Medulla oblongata (tissue), 1 donor: ENCODE measurements at regions not wholly inside any gene's neighbourhood (a gene's known extent, or its start where the extent isn't known, plus 50 kb on each side); places are given as distances from the start of the nearest gene placed in this dataset.
A peak's percentile ranks its signal among the peaks of the same experiment; 100 is the strongest.

Experiments used
- DNase-seq: peaks from one replicate; pipeline ENCODE4 v3.0.0-alpha.2; 2015; ENCODE audit errors: extremely low spot score

DNA sequence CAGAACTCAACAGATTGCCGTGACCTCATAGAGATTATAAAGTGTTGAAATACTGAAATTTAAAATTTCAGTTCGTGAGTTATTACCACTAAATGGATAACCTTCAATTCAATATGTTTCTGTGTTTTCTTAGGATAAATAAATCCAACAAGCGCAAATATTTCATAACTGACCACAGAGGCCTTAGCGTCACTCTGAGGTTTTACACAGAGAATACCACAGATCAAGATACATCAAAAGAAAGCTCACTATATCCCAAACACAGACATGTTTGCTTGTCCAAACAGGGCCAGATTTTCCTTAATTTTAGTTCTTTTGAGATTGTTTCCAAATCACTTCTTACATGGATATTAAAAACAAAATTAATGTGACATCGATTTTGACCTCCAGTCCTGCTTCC lies 235.8 kb downstream of the EFNB2 start:
- DNase-seq, result no peak

DNA sequence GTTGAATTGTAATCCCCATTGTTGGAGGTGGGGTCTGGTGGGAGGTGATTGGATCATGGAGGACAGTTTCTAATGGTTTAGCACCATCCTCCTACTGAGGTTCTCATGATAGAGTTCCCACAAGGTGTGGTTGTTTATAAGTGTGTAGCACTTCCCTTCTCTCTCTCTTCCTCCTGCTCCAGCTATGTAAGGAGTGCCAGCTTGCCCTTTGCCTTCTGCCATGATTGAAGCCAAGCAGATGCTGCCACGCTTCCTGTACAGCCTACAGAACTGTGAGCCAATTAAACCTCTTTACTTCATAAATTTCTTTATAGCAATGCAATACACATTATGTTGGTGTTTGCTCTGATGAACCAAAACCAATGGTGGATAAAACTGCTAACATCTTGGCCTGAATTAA lies 238.2 kb downstream of the EFNB2 start:
- no peak for DNase-seq

DNA sequence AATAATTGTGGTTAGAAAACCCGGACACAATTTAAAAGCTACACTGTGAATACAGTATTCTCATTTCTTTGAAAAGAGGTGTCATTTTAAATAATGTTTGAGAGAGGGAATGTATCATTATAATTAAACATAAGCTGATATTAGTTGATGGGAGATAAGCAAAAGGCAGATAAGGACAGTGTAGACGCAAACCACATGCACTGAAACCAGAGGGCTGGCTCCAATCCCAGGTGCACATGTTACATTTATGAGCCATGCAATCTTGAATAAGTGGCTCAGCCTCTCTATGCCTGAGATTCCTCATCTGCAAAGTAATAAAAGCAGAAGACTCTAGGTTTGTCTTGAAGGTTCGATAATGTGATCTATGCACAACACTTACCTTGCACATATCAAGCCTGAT lies 238.7 kb downstream of the EFNB2 start:
- no peak for DNase-seq

DNA sequence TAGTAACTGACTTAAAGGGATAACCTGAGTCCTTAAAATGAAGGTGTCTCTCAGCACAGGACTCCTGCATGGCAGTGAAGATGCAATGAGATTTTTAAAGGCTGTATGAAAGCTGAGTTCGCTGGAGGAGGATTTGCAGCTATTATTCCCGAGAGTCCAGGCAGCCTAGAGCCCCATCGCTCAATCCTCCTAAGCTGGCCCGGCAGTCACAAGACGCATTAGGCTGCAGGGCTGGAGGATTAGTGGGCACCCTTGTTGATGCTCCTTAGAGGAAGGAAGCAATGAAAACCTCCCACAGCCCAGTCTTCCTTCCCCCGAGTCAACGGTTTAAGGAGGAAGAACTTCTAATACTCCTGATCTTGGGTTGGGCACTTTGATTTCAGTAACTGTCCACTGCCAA lies 239.5 kb downstream of the EFNB2 start:
- no peak for DNase-seq

DNA sequence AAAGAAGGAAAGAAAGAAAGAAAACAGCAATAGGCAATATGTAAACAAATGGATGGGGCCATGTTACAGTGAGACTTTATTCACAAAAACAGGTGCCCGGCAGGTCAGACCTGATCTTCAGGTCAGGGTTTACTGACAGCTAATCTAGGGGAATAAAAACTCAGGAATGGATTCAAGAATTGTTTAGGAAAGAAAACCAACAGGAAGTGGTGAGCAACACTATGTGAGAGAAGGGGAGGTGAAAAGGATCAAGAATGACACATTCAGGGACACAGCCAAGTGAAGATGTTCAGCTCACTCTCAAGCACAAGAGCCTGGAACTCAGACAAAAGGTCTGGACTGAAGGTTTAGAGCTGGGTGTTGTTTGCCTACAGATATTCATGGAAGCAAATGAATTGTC lies 244.5 kb downstream of the EFNB2 start:
- DNase-seq, result no peak

DNA sequence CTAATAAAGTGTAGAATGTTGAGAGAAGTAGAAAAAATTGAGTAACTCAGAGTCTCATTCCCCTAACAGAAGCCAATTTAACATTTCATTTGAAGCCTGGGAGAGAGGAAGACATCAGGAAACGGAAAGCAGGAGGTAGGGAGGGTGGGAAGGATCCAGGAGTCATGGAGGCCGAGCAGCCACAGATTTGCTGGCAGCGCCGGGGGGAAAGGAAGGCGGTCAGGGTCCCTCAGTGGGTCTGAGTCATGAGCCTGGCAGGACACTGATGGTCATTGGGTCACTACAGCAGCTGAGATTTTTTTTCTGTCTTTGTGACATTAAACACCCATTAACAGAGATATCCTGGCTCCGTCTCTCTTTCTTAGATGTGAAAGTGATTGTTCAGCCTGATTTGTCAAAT lies 248.1 kb downstream of the EFNB2 start:
- no peak for DNase-seq

DNA sequence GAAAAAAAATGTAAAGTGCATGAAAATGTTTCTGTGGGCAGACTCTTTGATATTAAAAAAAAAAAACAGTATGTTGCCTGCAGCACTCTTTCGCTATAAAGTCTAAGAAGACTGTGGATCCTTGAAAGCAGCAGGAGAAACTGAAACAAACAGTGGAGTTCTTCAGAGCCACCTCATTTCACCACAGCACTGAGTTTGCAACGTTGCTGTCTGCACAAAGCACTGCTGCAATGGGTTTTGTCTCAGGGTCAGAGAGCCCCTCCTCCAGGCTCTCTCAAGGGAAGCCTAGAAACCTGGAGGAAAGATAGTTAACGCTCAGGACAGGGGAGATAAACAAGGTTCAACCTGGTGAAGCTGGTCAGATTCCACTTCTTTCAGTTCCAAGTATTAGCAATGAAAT lies 248.7 kb downstream of the EFNB2 start:
- DNase-seq, result peak; percentile 5

DNA sequence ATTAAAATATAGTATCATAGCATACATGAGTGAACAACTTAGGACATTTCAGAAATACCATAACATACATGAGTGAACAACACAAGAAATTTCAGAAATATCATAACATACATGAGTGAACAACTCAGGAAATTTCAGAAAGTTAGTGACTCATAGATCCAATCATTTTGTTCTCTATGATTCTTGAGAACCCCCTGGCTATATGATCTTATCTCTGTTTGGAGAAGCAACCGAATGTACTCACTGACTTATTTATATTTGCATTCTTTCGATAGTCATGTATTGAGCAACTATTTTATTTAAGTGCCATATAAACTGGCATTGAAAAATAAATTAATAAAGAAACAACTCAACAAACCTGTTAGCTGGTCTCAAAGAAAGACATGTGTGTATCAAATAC lies 251.1 kb downstream of the EFNB2 start:
- no peak for DNase-seq

DNA sequence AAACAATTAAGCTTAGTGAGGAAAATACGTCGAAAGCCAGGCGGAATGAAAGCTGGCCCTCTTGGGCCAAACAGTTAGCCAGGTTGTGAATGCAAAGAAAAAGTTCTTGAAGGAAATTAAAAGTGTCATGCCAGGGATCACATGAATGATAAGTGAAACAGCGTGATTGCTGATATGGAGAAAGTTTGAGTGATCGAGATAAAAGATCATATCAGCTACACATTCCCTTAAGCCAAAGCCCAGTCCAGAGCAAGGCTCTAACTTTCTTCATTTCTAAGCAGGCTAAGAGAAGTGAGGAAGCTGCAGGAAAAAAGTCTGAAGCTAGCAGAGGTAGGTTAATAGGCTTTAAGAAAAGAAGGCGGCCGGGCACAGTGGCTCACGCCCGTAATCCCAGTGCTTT lies 254.0 kb downstream of the EFNB2 start:
- DNase-seq, result no peak

DNA sequence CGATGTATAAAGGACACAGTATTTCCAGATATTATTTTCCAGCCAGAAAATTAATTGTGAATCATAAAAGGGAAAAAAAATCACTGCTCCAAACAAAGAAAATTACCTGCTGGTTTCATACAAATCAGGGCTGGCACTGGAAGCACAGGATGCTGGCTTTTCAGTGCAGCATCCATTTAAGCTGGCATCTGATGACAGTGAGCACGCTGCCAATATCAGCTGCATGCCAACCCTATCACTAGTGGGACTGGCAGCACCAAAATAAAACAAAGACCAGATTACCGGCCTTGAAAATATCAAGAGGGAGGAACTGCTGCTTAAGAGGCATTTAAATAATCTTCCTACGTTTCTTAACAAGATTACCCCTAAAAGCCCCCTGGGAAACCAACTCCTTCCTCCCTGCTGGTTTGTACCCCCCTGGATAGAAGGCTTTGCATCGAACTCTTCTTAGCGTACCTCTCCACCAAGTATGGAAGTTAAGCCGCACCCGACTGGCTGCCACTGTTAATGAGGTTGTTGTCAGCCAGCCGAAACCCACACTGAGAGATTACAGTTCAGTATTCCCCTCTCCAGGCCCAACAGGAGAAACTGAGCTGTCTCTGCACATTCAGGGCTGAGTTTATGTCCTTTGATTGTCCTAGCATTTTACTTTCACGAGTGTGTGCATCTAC lies 257.8 kb downstream of the EFNB2 start:
- no peak for DNase-seq

DNA sequence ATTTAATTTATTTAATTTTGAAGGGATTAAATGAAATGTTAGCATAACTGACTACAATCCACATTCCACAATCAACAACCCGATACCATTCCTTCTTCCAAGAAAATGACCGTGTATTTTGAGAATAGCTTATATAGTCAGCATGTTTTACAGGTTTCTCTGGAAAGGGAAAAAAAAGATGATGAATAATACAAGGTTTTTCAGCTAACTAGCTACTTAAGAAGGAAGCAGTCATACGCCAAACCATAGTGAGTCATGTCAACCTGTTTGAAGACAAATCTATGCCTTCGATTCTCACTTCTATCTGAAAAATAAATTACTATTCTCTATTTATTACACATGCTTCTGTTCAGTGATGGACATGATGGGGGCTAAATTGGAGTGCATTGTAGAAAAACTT lies 258.6 kb downstream of the EFNB2 start:
- no peak for DNase-seq

DNA sequence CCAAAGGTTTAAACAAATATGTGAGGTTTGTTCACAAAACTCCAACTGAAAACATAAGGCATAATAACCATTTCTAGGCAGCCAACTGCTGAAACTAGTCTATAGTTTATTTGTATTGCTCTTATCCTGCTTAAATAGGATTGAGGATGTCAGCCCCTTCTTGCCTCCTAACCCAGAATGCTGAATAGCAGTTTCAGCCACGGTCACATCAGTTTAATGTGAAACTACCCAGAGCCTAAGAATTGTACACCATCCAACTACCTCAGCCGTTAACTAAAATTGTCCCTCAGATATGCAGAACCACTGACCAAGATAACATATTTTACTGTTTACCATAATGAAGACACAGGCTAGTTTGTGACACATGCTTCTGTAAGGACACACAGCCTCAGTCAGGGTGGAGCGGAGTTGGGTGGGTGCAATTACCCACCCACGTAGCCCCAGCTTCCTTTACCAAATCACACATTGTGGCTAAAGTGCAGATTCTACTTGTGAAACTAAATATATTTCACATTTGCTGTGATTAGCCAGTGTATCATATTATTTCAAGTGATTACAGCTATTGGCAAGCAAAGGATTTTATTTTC lies 259.9 kb downstream of the EFNB2 start:
- no peak for DNase-seq

DNA sequence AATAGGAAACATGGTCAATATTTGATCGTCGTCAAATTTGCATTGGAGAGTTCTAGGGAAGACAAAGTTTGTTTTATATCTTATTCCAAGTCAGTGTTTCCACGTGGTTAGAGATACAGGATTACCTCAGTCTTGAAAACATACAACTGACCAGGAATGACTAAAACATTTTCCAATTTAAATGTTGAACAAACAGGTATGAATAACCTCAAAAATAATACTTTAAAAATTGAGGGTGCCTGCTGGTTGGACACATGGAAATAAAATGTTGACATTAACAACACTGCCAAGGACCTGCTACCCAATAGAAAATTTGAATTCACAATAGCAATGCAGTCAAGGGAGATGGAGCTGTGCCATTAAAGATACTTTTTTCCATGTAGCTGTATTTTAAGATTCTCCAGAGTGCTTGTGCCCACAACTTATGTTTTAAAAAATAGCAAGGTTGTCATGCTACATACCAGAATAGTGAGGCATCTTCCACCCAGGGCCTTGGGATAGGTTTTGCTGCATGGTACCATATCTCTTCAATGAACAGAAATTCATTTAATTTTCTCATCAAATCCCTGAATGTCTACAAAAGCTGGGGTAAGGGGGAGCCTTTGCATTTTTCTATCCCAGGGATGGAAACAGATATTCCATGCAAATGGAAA lies 260.8 kb downstream of the EFNB2 start:
- DNase-seq, result no peak

DNA sequence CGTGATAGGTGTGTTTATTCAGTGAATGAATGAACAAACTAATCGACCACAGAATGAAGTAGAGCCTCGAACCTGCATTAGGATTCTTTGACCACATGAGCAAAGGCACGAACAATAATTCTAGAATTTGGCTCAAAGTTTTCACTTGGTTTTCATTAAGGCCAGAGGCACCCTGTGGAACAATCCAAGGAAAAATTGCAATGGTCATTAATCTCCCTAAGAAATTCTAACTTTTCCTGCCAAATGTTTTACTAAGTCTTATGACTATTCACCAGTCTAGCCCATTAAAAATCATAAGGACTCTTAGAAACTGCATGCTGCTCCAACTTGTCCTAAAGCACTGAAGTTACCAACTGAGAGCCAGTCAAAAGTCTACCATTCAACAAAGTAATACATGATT lies 271.7 kb downstream of the EFNB2 start:
- DNase-seq, result no peak

DNA sequence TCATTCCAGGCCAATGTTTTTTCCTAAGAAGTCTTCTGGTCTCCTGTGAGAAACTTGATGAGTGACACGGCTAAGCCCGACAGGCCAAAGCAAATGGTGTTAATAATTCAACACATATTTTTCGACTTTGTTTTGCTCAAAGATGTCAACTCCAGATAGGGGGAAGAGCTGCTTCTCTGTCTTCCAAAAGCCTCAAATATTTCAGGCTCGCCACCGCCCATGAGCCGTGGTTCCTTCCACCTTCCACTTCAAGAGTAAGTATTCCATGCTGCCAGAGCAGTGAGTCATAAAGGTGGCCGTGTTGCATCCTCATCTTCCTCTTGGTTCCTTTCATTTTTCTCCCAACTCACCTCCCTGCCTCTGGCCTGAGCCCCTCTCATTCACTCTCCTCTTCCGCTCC lies 272.6 kb downstream of the EFNB2 start:
- DNase-seq, result no peak

DNA sequence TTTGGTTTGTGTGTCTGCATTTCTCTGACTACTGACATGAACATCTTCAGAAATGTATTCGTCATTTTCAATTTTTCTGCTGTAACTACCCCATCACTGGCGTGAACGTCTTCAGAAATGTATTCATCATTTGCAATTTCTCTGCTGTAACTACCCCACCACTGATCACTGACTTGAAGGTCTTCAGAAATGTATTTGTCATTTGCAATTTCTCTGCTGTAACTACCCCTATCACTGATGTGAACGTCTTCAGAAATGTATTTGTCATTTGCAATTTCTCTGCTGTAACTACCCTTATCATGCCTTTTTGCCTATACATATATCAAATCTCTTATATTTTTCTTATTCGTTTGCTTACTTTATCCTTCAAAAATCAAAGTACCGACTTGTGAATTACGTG lies 274.0 kb downstream of the EFNB2 start:
- no peak for DNase-seq

DNA sequence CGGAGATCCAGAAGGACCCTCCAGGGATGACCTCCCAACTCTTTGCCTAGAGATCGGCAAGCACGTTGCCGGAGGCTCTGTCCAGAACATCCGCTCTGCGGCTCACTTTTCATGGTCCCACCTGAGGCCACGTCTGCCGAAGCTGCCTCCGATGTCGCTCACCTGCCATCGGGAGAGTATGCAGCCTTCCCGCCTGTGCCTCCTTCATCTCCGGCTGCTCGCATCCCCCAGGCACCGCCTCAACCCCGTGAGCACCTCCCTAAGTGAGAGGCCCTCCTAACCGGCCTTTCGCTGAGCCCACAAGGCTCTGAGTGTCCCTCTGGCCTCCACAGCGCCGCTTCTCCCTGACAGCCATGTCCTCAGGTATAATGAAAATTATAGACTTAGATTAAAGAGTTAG lies 275.1 kb downstream of the EFNB2 start:
- no peak for DNase-seq

DNA sequence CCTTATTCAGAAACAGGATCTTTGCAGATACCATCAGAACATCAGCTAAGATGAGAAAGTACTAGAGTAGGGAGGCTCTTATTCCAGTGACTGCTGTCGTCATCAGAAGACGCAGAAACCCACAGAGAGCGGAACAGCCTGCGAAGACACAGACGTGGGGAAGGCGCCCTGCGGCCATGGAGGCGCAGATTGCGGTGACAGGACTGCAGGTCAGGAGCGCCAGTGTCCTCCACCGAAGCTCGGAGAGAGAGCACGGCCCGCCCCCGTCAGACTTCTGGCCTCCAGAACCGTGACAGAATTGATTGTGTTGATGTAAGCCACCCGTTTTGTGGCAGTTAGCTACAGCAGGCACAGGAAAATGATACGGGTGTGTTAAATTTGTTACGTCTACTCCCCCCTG lies 275.5 kb downstream of the EFNB2 start:
- no peak for DNase-seq

DNA sequence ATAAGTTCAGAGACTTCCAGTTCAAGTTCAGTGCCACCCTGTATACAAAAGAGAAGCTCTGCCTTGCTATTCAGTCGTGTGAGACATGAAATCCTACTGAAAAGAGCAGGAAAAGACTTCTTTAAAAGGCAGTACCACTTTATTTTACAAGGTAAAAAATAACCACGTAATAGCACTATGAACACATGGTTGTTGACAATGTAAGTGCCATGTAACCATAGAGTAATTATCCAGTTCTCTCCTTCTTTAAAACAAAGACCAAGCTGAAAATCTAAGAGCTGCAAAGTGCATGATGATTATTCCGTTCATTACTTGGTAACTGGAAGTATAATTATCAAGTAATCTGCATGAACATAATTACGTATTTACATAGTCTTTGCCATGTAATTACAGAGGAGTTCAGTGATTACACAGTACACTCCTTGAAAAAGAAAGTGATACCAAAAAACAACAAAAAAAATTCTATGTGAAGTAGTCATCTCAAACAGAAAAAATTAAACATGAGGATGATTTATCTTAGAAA lies 288.7 kb downstream of the EFNB2 start:
- no peak for DNase-seq

DNA sequence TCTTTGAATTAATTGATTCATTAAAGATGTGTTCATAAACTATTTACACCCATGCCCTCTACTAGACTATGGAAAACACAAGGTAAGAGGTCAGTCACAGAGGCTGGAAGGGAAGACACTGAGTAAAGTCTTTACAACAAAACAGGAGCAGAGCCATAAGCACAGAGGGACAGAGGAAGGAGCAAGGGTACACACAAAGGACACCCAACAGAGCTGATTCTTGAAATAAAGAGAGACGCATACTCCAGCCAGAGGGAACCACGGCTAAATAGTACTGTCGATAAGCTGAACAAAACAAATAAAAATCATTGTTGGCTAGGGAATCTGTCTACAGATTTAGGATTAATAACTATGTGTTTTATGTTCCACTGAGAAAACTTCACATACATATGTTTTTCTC lies 289.2 kb downstream of the EFNB2 start:
- no peak for DNase-seq

DNA sequence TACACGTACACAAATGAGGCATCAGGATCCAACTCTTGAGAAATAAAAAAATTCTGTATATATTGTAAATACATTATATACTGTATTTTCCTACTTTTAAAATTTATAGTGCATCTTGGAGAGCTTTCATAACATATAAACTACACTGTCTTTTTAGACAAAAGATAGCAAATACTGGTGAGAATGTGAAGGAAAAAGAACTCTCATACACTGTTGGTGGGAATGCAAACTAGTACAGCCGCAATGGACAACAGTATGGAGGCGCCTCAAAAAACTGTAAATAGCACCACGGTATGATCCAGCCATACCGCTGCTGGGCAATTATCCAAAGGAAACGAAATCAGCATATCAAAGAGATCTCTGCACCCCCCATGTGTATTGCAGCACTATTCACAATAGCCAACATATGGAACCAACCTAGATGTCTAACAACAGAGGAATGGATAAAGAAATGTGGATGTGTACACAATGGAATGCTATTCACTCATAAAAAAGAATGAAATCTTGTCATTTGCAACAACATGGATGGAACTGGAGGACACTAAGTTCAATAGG lies 292.4 kb downstream of the EFNB2 start:
- no peak for DNase-seq

DNA sequence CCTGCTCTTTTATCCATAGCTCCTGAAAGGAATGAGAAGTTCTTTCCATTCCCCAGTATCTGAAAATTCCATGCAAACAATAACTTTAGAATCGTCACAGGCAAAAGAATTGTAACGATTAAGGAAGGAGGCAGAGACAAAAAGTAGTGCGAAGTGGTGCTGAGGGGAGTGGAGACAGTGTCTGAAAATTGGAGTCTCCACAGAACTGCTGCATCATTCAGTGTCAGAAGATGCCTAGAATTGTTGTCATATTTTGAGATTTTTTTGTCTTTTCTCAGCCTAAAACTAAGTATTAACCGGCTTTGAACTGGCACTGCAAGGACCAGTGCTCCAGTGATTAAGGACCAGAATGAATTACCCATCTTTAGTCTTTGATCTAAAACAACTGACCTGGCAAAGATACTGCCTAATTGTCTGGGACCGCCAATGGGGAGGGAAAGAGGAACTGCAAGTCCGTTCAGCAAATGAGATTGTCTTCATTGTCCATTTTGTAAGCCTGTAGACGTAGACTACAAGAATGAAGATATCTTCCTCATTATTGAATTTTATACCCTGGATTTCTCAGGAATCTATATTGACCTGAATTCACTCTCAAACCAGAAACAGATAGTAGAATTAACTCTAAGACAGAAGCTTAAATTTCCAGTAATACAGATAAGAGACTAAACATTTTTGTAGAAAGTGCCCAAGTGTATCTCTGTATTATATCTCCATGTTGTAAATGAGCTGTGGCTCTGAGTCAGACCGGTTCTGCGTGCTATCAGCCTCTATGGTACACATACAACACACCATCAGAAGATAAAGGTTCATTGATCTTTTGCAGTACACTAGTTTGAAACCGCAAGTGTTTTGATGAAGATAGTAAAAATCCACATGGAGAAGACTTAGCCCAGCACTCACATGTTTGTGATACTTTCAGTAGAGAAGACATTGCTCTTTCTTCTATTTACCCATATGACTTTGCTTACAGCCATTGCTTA lies 293.2 kb downstream of the EFNB2 start:
- no peak for DNase-seq
